ENCODE measurements at regions not wholly inside any gene's neighbourhood (a gene's known extent, or its start where the extent isn't known, plus 50 kb on each side); places are given as distances from the start of the nearest gene placed in this dataset.

GRCh38 chr22:26897384-26897783, 240.0 kb downstream of the MIAT start:
- FAIRE-seq: no peak

- no peak for FAIRE-seq
Observed at GRCh38 chr22:26898946-26899605, 241.7 kb downstream of the MIAT start.

GRCh38 chr22:26900787-26901186, 243.4 kb downstream of the MIAT start:
- no peak for FAIRE-seq

GRCh38 chr22:26901198-26901816, 243.9 kb downstream of the MIAT start:
- no peak for FAIRE-seq

GRCh38 chr22:26902401-26903029, 245.1 kb downstream of the MIAT start:
- FAIRE-seq: no peak

GRCh38 chr22:26903030-26903856, 245.9 kb downstream of the MIAT start:
- no peak for FAIRE-seq

GRCh38 chr22:26904483-26904882, 247.1 kb downstream of the MIAT start:
- no peak for FAIRE-seq

GRCh38 chr22:26905076-26905475, 247.7 kb downstream of the MIAT start:
- no peak for FAIRE-seq

- FAIRE-seq: no peak
Observed at GRCh38 chr22:26905640-26906039, 248.3 kb downstream of the MIAT start.

GRCh38 chr22:26906464-26906863, 249.1 kb downstream of the MIAT start:
- FAIRE-seq: no peak

- no peak for FAIRE-seq
Observed at GRCh38 chr22:26907366-26907765, 250.0 kb downstream of the MIAT start.

- no peak for FAIRE-seq
Observed at GRCh38 chr22:26910845-26911244, 253.5 kb downstream of the MIAT start.

GRCh38 chr22:26912655-26913345, 255.4 kb downstream of the MIAT start:
- no peak for FAIRE-seq

- no peak for FAIRE-seq
Observed at GRCh38 chr22:26914519-26915185, 257.3 kb downstream of the MIAT start.

- no peak for FAIRE-seq
Observed at GRCh38 chr22:26916236-26916635, 258.8 kb downstream of the MIAT start.

GRCh38 chr22:26918226-26918625, 260.8 kb downstream of the MIAT start:
- FAIRE-seq: no peak

GRCh38 chr22:26921726-26922125, 264.3 kb downstream of the MIAT start:
- no peak for FAIRE-seq

GRCh38 chr22:26922806-26923205, 265.4 kb downstream of the MIAT start:
- FAIRE-seq: no peak

- no peak for FAIRE-seq
Observed at GRCh38 chr22:26923531-26923930, 266.1 kb downstream of the MIAT start.

- FAIRE-seq: no peak
Observed at GRCh38 chr22:26927821-26928220, 270.4 kb downstream of the MIAT start.

- FAIRE-seq: no peak
Observed at GRCh38 chr22:26931471-26931870, 274.1 kb downstream of the MIAT start.

- no peak for FAIRE-seq
Observed at GRCh38 chr22:26933105-26933590, 275.8 kb downstream of the MIAT start.
